Peyer's patch (tissue), 4 donors: ENCODE measurements at regions not wholly inside any gene's neighbourhood (a gene's known extent, or its start where the extent isn't known, plus 50 kb on each side); places are given as distances from the start of the nearest gene placed in this dataset.

Experiments used
- CTCF ChIP-seq, 6 experiments: fragments of 450-650 bp in 4 of 6; fragments of 200-600 bp in 2 of 6; sonication (generic) in 1 of 6; IDR thresholded peaks; one replicate each; pipeline ENCODE4 v1.5.1; 2017 to 2019; ENCODE audit warnings: antibody characterized with exemption in 6 of 6, mild to moderate bottlenecking in 3 of 6, moderate library complexity in 1 of 6
- POLR2A ChIP-seq, 2 donors: fragments of 450-650 bp; IDR thresholded peaks; one replicate each; pipeline ENCODE4 v1.5.1; 2017; ENCODE audit warnings: antibody characterized with exemption in 2 of 2, mild to moderate bottlenecking in 2 of 2, moderate library complexity in 2 of 2

GRCh38 chr14:39859314-39859713 lies 427.1 kb upstream of the FBXO33 start:
- TF ChIP-seq CTCF (IDR thresholded peaks at IDR 0.05) (no peak), POLR2A (IDR thresholded peaks at IDR 0.05) (no peak)
